GM12892 (cell line): ENCODE measurements at regions not wholly inside any gene's neighbourhood (a gene's known extent, or its start where the extent isn't known, plus 50 kb on each side); places are given as distances from the start of the nearest gene placed in this dataset.

ENCODE experiments used
- DNase-seq: peaks from one replicate; pipeline ENCODE4 v3.0.0; 2011; ENCODE audit not compliant: insufficient read length
- FAIRE-seq: peaks from 2 replicates; lab custom pipeline; 2011; peaks lifted over from hg19 to GRCh38; lab: Jason Lieb, UNC
- POLR2A ChIP-seq: IDR thresholded peaks from 2 replicates; pipeline ENCODE4 v1.6.1; 2011; ENCODE audit warnings: low read depth, low read length, control low read depth
- POLR2AphosphoS5 ChIP-seq: IDR thresholded peaks from 2 replicates; pipeline ENCODE4 v1.6.1; 2011; ENCODE audit warnings: low read depth, low read length, control low read depth
- TAF1 ChIP-seq: IDR thresholded peaks from 2 replicates; pipeline ENCODE4 v1.6.1; 2011; ENCODE audit warnings: low read depth, mild to moderate bottlenecking, control low read depth, low read length, borderline replicate concordance

DNA sequence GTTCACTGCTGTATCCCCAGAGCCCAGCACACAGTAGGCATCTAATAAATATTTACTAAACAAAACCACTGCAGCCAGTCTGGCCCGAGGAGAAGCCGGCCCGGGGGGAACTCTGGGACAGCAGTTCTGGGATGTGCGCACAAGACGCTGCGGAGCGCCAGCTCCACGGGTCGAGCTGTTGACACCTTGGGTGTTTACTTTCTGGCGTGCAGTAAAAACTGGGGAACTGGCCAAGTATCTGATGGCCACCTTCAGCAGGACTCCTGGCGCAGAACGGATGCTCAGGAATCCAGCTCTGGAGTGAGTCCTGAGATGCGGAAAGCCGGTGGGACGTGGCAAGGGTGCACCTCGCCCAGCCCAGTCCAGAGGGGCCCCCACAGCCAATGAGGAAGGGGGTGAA, 65.6 kb downstream of the NCOR2 start:
- DNase-seq: no peak
- TF ChIP-seq POLR2AphosphoS5: no peak
- TF ChIP-seq TAF1: no peak
- TF ChIP-seq POLR2A: no peak
- no peak for FAIRE-seq

DNA sequence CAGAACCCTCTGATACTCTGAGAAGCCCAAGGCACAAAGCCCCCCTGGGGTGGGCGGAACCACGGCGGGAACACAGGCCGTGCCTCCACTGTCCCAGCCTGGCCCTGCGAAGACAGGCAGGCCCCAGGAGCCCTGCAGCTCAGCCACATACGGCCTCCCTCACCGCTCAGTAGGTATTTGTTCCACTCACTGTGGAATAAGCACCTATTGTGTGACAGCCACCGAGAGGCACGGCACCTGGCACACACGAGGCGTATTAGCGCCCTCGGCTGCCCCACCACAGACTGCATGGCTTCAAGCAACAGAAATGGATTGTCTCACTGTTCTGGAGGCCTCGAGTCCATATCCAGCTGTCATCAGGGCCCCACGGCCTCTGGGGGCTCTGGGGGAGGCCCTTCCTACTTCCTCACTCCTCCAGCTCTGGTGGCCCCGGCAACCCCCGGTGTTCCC, 66.3 kb downstream of the NCOR2 start:
- DNase-seq (no peak), FAIRE-seq (no peak)
- TF ChIP-seq POLR2A (no peak), TAF1 (no peak), POLR2AphosphoS5 (no peak)

DNA sequence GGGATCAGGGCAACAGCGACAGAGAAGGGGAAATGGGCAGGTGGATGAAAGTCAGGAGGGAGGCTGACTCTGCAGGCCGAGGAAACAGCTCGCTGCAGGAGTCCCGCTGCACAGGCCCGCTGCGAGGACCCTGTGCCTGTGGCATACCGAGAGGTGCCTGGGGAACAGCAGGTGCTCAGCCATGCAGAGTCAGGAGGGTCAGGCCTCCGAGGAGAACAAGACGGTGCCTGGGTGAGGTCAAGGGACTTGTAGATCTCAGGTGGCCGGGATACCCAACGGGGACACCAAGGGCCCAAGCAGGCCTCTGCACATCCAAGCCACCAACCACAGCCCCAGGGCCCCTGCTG, 67.5 kb downstream of the NCOR2 start:
- no peak for DNase-seq
- no peak for FAIRE-seq
- TF ChIP-seq TAF1 (no peak), POLR2A (no peak), POLR2AphosphoS5 (no peak)

DNA sequence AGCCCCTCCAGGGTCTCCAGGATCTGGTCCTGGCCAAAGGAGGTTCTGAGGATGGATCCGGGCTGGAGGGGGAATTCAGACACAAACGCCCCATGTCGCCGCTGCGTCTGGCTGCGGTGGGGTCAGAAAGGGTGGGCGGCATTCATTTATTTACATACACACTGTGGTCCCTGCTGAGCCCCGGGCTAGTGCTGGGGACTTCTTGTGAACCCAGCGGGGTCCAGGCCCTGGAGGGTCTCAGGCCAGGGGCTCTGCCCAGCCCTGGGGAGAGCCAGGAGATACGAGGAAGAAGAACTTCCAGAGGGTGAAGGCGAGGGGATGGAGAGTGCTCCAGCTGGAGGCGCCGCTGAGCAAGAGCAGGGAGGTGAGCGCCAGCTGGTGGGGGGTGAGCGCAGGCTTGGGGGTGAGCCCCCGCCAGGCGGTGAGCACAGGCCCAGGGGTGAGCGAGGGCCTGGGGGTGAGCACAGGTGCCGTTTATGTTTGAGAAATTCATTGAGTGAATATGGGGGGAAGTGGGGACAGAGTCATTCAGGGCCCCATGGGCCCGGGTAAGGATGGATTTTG, 68.1 kb downstream of the NCOR2 start:
- TF ChIP-seq POLR2A (no peak), POLR2AphosphoS5 (no peak), TAF1 (no peak)
- DNase-seq: no peak

DNA sequence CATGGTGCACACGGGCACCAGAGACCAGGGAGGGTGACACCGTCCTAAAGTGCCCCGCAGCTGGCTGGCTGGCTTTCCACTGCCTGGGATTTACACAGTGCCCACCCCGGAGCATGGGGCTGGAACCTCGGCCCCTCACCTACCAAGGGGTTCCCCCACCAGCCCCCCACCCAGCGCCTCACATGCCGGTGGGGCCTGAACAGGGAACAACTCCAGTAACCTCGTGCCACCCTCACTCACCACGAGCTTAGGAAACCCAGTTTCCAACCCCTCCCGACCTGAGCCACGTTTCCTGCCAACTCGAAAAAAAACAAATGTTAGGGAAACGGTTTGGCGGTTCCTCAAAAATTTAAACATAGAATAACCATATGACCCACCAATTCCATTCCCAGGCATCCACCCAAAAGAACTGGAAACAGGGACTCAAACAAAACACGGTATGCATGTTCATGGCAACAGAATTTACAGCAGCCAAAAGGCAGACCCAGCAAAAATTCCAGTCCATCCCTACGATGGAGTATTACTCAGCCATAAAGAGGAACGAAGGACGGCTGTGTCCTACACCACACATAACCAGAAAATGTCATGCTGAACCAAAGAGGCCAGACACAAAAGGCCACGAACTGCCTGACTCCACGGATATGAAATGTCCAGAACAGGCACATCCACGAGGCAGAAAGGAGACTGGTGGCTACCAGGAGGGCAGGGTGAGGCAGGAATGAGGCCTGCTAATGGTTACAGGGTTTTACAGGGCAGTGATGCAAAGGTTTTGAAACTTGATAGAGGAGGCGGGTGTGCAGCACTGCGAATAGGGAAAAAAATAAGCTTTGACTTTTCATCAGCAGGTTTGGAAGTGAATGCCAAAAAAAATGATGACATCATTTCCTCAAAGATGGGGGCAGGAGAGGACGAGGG, 68.9 kb downstream of the NCOR2 start:
- FAIRE-seq (no peak), DNase-seq (no peak)
- TF ChIP-seq POLR2AphosphoS5: no peak
- no peak for TF ChIP-seq POLR2A
- TF ChIP-seq TAF1: no peak

More for the DNA sequence above, 68.1 kb downstream of the NCOR2 start:
- no peak for FAIRE-seq

DNA sequence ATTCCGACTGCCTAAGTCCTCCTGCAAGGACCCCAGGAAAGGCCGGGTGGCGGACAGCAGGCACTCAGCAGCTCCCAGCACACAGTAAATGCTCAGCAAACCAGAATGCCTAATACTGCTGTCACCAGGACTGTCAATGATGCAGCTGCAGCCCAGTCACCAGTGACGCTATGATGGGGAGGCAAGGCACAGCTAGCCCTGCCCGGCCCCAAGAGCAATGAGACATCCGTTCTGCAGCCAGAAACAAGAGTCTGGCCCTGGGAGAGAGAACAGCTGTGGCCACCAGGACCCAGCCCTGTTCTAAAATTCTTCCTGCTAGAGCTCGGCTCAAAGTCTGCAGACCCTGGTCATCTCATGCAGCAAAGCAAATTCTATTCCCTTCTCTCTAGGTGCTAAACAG, 69.8 kb downstream of the NCOR2 start:
- DNase-seq: no peak
- TF ChIP-seq TAF1: no peak
- no peak for FAIRE-seq

DNA sequence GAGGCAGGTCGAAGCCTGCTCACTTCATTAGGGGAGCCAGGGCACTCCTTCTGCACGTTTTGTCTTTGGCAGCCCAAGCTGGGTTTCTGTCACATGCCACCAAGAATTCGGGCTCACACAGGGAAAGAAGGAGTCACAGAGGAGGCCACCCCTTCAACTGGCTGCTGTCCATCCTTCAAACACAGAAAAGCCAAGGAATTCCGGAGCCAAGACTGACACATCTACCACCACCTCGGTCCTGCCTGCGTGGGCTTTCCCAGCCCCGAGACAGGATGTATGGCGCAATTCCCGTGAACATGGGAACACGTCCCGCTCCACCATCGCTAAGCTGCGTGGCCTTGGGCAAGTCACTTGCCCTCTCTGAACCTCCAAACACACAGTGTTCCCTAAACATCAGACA, 70.4 kb downstream of the NCOR2 start:
- no peak for DNase-seq
- TF ChIP-seq POLR2AphosphoS5: no peak
- no peak for TF ChIP-seq POLR2A
- no peak for TF ChIP-seq TAF1
- FAIRE-seq: no peak

DNA sequence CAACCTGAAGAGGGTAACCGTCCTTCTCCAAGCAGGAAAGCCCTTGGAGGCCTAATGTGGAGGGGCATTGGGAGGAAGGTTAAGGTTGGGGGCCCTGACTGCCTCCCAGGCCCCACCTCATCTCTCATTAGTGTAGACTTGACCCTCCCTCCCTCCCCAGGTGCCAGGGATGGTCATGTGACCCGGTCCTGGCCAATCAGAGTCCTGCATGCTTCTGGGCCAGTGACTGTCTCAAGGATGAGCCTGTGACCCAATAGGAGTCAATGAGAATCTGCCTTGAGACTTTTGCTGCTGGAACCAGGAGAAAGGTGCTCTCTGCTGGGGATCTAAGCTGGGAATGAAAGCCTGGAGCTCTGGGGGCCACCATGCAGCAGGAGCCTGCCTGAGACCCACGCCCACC, 70.8 kb downstream of the NCOR2 start:
- peak; percentile 64 for FAIRE-seq
- no peak for TF ChIP-seq TAF1
- no peak for TF ChIP-seq POLR2A
- TF ChIP-seq POLR2AphosphoS5: no peak
- no peak for DNase-seq

DNA sequence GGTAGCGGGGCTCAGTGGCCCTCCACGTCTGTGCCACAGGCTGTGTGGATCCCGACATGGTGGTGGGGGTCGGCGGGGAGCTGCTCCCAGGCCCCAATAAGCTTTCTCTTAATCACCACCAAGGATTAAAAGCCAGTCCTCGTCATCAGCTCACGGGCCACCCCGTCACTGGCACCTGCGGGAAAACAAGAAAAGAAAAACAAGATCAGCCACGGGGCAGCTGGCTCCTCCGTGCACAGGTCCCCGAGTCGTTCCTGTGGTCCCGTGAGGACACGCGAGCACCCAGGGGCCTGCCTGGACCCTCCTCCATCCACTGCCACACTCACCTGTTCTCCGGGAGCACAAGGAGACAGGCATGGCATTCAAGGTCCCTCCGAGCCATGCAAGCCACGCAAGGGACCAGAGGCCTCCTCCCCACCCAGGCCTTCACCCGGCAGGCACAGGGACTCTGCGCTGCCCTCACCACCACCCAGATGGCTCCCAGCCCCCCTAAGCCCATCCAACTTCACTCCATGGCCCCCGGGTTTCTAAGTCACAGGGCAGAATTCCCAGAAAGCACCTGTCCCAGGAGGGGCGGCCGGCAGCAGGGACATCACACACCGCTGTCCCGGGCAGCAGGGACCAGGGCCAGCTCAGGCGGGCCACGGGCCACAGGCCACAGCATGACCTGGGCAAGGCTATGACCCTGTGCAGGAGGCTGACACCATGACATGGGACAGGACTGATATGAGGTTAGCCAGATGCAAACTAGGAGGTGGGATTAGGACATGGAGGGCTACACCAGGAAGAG, 72.0 kb downstream of the NCOR2 start:
- TF ChIP-seq TAF1: no peak
- no peak for TF ChIP-seq POLR2A
- TF ChIP-seq POLR2AphosphoS5: no peak
- FAIRE-seq (no peak), DNase-seq (no peak)

DNA sequence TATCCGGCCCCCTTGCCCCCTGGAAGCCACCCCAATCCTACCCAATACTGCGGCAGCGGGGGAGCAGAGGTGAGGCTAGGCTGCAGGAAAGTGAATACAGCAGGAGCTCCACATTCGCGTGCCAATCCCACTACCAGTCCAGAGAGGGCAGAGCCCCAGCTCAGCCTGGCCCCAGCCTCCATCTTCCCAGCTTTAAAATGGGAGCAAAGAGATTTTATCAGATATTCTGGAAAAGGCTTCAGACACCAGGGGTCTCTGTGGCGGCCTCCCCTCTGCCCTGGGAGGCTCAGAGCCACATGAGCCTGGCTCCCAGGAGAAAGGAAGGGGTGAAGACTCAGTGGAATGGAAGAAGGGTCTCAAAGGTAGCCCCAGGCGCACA, 72.7 kb downstream of the NCOR2 start:
- no peak for DNase-seq
- TF ChIP-seq TAF1 (no peak), POLR2A (no peak), POLR2AphosphoS5 (no peak)
- no peak for FAIRE-seq

DNA sequence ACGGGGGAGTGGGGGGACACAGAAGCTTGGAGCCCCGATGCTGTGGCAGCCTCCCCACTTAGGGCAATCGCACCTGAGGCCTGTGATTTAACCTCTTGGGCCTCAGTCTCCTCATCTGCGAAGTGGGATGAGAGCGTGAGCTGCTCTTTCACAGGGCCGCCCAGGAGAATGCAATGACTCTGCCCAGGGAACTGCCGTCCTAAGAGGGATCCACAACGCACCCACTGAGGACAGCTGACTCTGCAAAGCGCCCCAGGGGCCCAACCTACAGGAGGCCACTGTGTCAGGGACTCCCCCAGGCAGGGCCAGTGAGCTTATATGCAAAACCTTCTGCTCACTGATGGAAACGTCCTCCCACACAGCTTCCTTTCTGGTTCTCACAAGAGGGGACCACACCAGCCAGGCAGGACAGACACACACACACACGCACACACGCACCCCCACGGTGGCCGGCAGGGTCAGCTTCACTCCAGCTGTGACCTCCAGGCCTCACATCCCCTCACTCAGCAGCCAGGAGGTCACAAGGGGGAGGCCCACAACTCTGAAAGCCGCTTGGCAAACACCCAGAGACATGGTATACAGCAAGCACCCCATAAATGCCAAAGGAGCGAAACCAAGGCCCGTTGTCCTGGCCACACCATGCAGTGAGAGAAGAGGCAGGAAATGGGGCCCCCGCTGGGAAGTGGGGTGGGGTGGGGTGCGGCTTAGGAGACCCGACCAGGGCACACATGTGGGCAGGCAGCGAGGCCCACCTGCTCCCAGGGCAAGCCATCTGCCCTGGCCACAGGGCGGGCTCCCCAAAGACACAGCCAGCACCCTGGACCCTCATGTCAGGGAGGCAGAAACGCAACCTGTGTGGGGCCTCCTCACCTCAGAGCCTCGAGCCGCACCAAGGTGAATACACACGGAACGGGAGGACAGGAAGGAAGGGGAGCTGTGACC, 73.3 kb downstream of the NCOR2 start:
- peak; percentile 100 for FAIRE-seq
- TF ChIP-seq TAF1 (0 out of 2 replicates have a peak, but pooled peaks have one; percentile 38), POLR2AphosphoS5 (peak; percentile 87), POLR2A (peak; percentile 72)
- peak; percentile 97 for DNase-seq
